Retinal pigment epithelial cell (primary cell): ENCODE measurements at regions not wholly inside any gene's neighbourhood (a gene's known extent, or its start where the extent isn't known, plus 50 kb on each side); places are given as distances from the start of the nearest gene placed in this dataset.

Experiments
- DNase-seq: peaks from one replicate; pipeline ENCODE4 v3.0.0-alpha.2; 2010; ENCODE audit warnings: low read depth
- H3K4me3 ChIP-seq: 2 replicates; pipeline ENCODE4 v1.5.1; 2011; ENCODE audit warnings: mild to moderate bottlenecking, low read length, control low read depth, moderate library complexity
- CTCF ChIP-seq: conservative IDR thresholded peaks from 2 replicates; pipeline ENCODE4 v1.5.1; 2011; ENCODE audit warnings: low read depth, low read length, control low read depth, inconsistent platforms

- TF ChIP-seq CTCF: no peak
- no peak for DNase-seq
- H3K4me3 ChIP-seq: no peak overlapping the region
These were observed 496.4 kb upstream of the ALCAM start for GRCh38 chr3:104870276-104870675.

- DNase-seq: no peak
- no peak for TF ChIP-seq CTCF
- no peak overlapping the region for H3K4me3 ChIP-seq
These were observed 493.4 kb upstream of the ALCAM start for GRCh38 chr3:104873331-104873730.

- TF ChIP-seq CTCF: no peak
- DNase-seq: no peak
- H3K4me3 ChIP-seq: no peak overlapping the region
These were observed 488.3 kb upstream of the ALCAM start for GRCh38 chr3:104878395-104878794.

- no peak overlapping the region for H3K4me3 ChIP-seq
- DNase-seq: no peak
- TF ChIP-seq CTCF: no peak
These were observed 486.8 kb upstream of the ALCAM start for GRCh38 chr3:104879919-104880318.

- no peak for TF ChIP-seq CTCF
- DNase-seq: no peak
- H3K4me3 ChIP-seq: no peak overlapping the region
These were observed 481.4 kb upstream of the ALCAM start for GRCh38 chr3:104885214-104885814.

- no peak for TF ChIP-seq CTCF
- no peak overlapping the region for H3K4me3 ChIP-seq
- DNase-seq: no peak
These were observed 480.3 kb upstream of the ALCAM start for GRCh38 chr3:104886220-104886995.

- no peak for TF ChIP-seq CTCF
- no peak overlapping the region for H3K4me3 ChIP-seq
- no peak for DNase-seq
These were observed 479.6 kb upstream of the ALCAM start for GRCh38 chr3:104887069-104887468.
